ENCODE measurements at regions not wholly inside any gene's neighbourhood (a gene's known extent, or its start where the extent isn't known, plus 50 kb on each side); places are given as distances from the start of the nearest gene placed in this dataset.

DNA sequence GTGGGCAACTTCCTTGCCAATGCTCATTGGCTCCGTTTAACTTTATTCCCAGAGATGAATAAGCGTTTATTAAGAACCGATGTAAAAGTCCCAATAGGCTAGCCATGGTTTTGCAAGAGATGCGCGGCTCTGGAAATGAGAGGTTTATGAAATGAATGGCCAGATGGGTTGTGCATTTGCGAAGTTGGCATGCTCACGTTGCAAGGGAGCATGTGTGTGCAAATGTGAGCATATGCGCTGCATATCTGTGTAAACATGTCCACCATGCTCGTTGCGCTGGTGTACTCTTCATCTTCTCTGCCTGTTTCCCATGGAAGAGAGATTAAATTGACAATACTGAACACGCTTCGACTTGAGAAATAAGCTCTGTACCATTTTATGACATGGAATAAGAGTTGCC lies 848.6 kb upstream of the RBFOX1 start:
- TF ChIP-seq, protein P1, sequence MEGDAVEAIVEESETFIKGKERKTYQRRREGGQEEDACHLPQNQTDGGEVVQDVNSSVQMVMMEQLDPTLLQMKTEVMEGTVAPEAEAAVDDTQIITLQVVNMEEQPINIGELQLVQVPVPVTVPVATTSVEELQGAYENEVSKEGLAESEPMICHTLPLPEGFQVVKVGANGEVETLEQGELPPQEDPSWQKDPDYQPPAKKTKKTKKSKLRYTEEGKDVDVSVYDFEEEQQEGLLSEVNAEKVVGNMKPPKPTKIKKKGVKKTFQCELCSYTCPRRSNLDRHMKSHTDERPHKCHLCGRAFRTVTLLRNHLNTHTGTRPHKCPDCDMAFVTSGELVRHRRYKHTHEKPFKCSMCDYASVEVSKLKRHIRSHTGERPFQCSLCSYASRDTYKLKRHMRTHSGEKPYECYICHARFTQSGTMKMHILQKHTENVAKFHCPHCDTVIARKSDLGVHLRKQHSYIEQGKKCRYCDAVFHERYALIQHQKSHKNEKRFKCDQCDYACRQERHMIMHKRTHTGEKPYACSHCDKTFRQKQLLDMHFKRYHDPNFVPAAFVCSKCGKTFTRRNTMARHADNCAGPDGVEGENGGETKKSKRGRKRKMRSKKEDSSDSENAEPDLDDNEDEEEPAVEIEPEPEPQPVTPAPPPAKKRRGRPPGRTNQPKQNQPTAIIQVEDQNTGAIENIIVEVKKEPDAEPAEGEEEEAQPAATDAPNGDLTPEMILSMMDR (IDR thresholded peaks at IDR 0.05) = no peak
- TF ChIP-seq POLR2A (IDR thresholded peaks at IDR 0.05) (no peak), POLR2AphosphoS5 (IDR thresholded peaks at IDR 0.05) (no peak), EP300 (IDR thresholded peaks at IDR 0.05; ENCODE audit: low read depth) (no peak)

Measured in transverse colon (tissue), 4 donors.